Epithelial cell of esophagus (primary cell): ENCODE measurements at regions not wholly inside any gene's neighbourhood (a gene's known extent, or its start where the extent isn't known, plus 50 kb on each side); places are given as distances from the start of the nearest gene placed in this dataset.

Experiments
- DNase-seq: peaks from one replicate; pipeline ENCODE4 v3.0.0; 2010; ENCODE audit warnings: low read depth
- H3K4me3 ChIP-seq: 2 replicates; pipeline ENCODE4 v1.5.1; 2011; ENCODE audit warnings: mild to moderate bottlenecking, low read length, control low read depth
- TF ChIP-seq, protein P1 (sequence below): IDR thresholded peaks from 2 replicates; pipeline ENCODE4 v1.5.1; 2011; ENCODE audit warnings: low read depth, mild to moderate bottlenecking, low read length, control low read depth, inconsistent platforms; ENCODE audit not compliant: insufficient read depth; ENCODE audit errors: missing control alignments

DNA sequence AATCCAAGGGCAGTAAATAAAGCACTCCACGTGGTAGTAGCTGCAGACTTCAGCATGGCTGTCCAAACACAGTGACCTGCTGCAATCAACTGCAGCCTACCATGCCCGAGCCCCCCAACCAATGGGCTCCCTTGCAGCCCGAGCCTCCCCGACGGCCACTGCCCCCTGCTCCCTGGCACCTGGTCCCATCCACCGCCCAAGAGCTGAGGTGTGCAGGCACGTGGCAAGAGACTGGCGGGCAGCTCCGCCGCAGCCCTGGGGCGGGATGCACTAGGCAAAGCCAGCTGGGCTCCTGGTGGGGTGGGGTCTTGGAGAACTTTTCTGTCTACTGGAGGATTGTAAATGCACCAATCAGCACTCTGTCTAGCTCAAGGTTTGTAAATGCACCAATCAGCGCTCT lies 57.6 kb upstream of the RGS2 start:
- no peak for DNase-seq
- H3K4me3 ChIP-seq = no peak overlapping the region
- TF ChIP-seq, protein P1, sequence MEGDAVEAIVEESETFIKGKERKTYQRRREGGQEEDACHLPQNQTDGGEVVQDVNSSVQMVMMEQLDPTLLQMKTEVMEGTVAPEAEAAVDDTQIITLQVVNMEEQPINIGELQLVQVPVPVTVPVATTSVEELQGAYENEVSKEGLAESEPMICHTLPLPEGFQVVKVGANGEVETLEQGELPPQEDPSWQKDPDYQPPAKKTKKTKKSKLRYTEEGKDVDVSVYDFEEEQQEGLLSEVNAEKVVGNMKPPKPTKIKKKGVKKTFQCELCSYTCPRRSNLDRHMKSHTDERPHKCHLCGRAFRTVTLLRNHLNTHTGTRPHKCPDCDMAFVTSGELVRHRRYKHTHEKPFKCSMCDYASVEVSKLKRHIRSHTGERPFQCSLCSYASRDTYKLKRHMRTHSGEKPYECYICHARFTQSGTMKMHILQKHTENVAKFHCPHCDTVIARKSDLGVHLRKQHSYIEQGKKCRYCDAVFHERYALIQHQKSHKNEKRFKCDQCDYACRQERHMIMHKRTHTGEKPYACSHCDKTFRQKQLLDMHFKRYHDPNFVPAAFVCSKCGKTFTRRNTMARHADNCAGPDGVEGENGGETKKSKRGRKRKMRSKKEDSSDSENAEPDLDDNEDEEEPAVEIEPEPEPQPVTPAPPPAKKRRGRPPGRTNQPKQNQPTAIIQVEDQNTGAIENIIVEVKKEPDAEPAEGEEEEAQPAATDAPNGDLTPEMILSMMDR = no peak

DNA sequence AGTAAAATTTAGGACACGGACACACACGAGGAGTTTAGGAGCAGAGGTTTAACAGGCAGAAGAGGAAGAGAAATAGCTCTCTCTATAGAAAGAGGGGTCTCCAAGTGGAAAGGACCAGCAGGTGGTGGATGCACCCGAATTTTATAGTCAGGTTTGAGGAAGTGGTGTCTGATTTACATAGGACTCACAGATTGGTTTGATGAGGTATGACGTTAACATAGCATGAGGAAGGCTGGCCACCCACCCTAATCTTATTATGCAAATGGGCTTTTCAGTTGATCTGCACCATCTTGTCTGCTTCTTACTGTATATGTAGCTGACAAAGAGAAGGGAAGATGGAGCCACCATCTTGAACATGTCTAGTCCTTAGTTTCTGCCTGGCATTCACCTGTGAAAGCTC lies 52.5 kb upstream of the RGS2 start:
- no peak overlapping the region for H3K4me3 ChIP-seq
- no peak for DNase-seq
- TF ChIP-seq, protein P1 = no peak

DNA sequence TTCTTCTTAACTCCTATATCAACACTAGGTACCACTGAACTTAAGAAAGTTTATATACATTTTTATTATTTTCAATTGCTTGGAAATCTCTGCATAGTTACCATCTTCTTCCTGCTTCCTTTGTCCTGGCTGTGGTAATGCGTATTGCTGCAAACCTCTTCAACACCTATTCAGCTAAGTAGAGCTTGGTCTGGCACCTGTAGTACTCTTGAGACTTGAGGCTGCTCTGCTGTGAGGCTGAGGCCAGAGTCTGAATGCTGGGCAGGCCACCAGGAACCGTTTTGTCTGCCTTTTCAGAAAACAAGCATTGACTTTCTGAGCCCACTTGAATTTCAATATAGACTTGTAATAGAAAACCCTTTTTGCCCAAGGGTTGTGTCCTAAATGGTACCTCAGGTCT lies 52.0 kb upstream of the RGS2 start:
- TF ChIP-seq, protein P1 = no peak
- no peak for DNase-seq
- H3K4me3 ChIP-seq = no peak overlapping the region

- H3K4me3 ChIP-seq = no peak overlapping the region
- TF ChIP-seq, protein P1 = no peak
- no peak for DNase-seq
These were observed 50.3 kb upstream of the RGS2 start for GRCh38 chr1:192758492-192758891.
